ENCODE measurements at regions not wholly inside any gene's neighbourhood (a gene's known extent, or its start where the extent isn't known, plus 50 kb on each side); places are given as distances from the start of the nearest gene placed in this dataset.

DNA sequence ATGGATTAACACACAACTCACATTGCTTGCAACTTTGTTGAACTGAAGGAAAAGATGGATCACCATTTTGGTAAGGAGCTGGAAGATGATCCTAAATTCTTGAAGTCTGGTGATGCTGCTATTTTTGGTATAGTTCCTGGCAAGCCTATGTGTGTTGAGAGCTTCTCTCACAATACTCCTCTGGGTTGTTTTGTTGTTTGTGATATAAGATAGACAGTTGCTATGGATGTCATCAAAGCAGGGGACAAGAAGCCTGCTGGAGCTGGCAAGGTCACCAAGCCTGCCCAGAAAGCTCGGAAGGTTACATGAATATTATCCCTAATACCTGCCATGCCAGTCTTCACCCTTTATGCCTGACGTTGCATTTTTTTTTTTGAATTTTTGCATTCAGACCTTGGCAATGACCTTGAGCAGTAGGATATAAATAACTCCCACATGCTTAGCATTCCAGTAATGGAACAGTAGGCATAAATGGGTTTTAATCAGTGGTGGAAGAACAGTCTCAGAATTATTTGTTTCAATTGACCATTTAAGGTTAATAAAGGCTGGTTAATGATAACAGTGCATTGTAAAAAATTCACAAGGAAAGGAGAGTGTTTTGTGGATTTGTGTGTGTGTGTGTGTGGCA, 129.0 kb upstream of the SEL1L start:
- intact Hi-C loops (cut with DNase I), result no loop called here
- no peak for DNase-seq
- no peak for ATAC-seq

DNA sequence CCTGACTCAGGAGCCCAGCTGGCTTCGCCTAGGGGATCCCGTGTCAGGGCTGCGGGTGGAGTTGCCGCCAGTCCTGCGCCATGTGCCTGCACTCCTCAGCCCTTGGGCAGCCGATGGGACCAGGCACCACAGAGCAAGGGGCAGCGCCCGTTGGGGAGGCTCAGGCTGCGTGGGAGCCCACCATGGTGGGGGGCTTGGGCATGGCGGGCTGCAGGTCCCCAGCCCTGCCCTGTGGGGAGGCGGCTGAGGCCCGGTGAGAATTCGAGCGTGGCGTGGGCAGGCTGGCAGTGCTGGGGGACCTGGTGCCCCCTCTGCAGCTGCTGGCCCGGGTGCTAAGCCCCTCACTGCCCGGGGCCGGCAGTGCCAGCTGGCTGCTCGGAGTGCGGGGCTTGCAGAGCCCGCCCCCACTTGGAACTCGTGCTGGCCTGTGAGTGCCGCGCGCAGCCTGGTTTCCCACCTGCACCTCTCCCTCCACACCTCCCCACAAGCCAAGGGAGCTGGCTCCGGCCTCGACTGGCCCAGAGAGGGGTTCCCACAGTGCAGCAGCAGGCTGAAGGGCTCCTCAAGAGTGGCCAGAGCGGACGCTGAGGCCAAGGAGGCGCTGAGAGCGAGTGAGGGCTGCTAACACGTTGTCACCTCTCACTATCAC, 135.1 kb upstream of the SEL1L start:
- DNase-seq (no peak), ATAC-seq (no peak)
- intact Hi-C loops (cut with DNase I), result no loop called here

DNA sequence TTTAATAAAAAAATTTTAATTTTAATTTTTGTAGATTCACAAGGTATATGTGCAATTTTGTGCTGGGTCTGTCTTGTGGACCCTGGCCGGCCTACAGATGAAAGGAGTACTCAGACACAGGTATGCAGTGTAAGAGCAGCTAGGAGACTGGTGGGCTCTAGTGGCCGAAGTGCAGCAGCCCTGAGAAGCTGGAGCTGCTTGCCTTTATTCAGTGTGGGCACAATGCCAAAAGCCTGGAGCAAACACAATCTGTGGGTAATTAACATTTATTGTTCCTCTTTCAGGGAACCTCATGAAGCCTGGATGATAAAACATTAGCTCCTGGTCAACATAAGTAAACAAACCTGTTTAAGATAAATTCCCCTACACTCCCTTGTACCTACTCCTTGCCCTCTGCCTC, 135.7 kb upstream of the SEL1L start:
- DNase-seq, result no peak

DNA sequence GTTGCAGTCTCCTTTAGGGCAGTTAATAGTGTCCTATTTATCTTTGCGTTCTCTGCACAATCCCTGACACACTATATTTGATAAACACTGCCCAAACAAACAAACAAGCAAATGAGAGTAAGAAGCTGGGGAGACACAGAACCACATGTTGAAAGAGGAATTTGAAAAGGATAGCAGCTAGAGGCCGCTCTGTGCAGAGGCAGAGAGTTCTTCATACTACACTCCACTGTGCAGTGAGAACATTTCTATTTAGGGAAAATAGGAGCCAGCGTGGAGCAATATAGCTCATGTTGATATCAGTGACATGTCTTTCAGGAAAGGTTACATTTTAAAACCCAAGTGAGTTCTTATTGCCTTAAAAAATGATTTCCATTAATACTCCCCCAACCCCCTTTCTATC, 140.3 kb upstream of the SEL1L start:
- intact Hi-C loops (cut with DNase I), result no loop called here
- no peak for DNase-seq

More for the DNA sequence above, 135.7 kb upstream of the SEL1L start:
- ATAC-seq, result no peak
- intact Hi-C loops (cut with DNase I), result no loop called here

DNA sequence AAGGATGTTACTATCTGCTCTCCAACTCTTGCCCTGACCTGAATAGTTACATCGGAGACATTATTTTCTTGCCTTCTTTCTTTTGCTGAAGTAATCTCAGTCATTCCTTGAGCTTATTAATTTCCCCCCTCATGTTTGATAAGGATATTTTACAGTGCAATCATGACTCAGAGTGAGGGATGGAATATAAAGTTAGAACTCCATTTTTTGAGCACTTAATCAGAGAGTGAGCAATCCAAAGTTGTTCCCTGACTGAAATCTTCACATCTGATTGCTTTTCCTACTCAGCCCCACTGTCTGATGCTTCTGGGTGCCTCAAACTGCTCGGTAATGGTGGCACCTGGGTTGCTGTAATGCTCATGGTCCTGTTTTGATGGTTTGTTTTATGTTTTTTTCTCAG, 142.7 kb upstream of the SEL1L start:
- no peak for DNase-seq
- intact Hi-C loops (cut with DNase I), result no loop called here
- peak in 1 of 2 donors; percentile 59 for ATAC-seq

More for the DNA sequence above, 140.3 kb upstream of the SEL1L start:
- ATAC-seq, result peak; percentile 85 to 90

DNA sequence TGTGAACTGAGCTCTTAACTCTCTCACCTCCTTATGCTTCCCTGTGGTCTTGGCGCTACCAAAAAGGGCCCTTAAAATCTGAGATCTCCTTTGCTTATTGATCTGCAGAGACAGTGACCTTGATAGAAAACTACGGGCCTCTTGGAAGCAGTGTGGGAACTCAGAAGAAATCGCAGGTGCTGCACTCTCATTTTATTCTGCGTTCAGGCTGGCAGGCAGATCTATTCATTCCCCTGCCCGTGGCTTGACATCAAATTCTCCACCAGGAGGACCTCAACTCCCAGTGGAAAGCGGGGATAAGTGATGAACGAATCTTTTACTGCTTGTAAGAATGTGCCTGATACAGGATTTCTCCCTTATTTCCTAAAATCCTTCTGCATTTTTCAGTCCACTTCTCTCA, 143.2 kb upstream of the SEL1L start:
- ATAC-seq, result no peak
- DNase-seq, result no peak
- intact Hi-C loops (cut with DNase I), result no loop called here

DNA sequence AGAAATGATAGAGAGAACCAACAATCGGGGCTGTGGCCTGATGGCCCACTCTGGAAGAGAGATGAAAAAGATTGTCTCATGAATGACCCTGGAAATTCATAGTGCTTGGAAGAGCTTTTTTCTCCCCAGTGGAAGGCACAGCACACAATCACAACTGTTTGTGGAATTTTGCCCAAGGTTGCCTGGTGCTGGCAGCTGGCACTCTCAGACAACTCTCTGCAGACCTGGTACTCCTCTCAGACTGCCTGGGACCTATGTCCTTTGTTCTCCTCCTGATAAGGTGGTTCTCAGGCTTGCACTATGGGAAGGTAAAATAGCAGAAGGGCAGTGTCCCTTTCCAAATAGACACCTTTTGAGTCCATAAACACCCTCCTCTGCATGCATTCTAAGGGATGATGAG, 144.1 kb upstream of the SEL1L start:
- no peak for ATAC-seq
- no peak for DNase-seq
- intact Hi-C loops (cut with DNase I), result no loop called here

DNA sequence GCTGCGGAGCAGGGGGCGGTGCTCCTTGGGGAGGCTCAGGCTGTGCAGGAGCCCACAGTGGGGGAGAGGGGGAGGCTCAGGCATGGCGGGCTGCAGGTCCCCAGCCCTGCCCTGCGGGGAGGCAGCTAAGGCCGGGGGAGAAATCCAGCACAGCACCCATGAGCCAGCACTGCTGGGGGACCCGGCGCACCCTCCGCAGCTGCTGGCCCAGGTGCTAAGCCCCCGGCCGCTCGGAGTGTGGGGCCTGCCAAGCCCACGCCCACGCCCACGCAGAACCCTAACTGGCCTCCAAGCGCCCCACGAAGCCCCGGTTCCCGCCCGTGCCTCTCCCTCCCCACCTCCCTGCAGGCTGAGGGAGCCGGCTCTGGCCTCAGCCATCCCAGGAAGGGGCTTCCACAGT, 145.6 kb upstream of the SEL1L start:
- ATAC-seq (no peak), DNase-seq (no peak)
- intact Hi-C loops (cut with DNase I), result no loop called here

DNA sequence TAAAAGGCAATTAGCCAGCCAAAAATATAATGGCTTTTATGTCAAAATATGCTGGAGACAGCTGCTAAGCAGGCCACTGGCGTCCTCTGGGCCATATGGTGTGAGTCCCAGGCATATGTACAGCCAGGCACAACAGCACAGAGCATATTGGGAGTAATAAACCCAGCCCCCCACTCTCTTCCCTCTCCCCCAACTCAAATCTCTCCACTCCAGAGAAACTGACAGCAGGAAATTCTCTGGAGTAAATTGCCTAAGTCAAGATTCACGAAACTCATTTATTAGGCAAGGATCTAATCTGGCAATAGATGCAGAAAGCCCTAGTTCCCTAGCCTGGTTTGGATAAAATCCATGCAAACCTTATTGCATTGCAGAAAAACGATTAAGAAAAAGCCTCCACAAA, 147.9 kb upstream of the SEL1L start:
- intact Hi-C loops (cut with DNase I), result no loop called here
- DNase-seq (no peak), ATAC-seq (peak in 1 of 2 donors; percentile 27)

DNA sequence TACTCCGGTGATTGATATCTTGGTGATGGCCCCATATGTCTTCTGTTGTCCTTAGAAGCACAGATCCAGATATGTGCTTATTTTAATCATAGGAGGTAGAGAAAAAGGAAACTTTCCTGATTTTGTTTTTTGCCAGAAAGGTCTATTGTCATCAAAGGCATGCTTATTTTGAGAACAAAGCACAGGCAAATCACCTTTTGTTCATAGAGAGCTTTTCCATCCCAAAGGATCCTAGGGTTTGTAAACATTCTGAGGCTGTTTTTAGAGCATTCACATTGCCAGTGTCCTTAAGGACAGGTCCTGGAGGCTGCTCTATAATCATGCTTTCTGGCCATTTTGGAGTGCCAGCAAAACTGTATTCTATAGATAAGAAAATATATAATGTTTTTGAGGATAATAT, 148.5 kb upstream of the SEL1L start:
- ATAC-seq (no peak), DNase-seq (no peak)
- intact Hi-C loops (cut with DNase I), result no loop called here

DNA sequence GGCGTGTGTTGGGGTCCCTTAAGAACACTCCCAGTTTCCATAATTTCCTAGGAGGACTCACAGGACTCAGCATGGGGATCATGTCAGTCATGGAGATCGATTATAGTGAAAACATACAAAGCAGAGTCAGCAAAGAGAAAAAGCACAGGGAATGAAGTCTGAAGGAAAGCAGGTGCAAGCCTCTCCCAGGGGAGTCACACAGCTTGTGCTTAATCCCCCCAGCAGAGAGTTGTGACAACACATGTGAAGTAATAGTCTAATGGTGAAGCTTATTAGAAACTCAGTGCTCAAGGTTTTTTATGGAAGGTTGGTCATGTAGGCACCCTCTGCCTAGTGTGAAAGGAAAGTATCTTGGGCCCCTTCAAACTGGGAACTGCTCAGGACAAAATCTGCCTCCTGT, 149.0 kb upstream of the SEL1L start:
- intact Hi-C loops (cut with DNase I), result no loop called here
- no peak for DNase-seq
- ATAC-seq, result no peak

DNA sequence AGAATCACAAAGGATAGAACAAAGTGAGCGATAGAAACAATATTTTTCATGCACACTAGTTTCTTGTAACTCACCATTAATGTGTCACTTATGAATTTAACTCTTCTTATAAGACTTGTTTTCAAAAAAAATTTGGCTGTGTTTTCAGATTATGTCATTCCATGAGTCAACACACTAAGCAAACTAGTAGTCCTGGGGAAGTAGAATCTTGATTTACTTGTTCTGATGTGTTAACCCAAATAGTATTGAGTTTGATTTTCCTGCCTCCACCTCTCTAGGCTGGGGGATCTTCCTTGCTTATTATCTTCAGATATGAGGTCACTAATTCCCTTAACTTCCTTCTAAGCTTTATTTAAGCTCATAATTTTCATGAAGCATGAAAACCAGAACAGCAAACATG, 151.0 kb upstream of the SEL1L start:
- DNase-seq (no peak), ATAC-seq (no peak)
- intact Hi-C loops (cut with DNase I), result no loop called here

DNA sequence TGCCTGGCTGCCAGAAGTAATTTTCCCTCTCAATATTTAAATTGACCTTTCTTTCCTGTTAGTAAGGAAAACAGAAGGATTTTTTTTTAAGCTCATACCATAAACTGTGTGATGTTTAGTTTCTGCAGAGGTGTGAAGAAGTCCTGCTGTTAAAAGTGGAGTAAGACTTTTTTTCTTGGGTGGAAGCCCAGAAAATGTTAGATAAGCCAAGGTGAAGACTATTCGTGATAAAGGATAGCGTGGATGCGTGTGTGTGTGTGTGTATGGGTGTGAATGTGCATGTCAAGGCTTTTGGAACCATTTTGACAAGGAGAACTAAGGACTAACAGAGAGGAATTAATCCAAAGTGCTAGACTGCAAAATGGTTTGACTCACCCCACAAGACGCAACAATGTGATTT, 152.9 kb upstream of the SEL1L start:
- ATAC-seq (peak; percentile 34 to 90), DNase-seq (no peak)
- intact Hi-C loops (cut with DNase I), result no loop called here

DNA sequence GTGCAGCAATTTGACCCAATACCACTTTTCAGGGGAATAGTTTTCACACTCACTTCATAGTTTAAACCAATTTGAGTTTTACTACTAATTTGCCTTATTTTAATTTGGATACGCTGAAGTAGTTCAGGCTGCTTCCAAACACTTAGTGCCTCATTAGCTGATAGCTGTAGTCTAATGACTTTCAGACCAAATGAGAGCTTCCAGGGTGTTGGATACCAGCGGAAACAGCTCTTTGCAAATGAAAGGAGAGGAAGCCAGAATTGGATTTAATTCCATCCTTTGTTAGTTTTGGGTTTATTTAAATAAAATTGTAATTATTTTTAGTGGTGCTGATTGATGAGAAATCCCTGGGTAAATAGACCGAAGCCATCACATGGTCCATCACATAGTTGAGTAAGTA, 158.3 kb upstream of the SEL1L start:
- no peak for ATAC-seq
- intact Hi-C loops (cut with DNase I), result no loop called here

DNA sequence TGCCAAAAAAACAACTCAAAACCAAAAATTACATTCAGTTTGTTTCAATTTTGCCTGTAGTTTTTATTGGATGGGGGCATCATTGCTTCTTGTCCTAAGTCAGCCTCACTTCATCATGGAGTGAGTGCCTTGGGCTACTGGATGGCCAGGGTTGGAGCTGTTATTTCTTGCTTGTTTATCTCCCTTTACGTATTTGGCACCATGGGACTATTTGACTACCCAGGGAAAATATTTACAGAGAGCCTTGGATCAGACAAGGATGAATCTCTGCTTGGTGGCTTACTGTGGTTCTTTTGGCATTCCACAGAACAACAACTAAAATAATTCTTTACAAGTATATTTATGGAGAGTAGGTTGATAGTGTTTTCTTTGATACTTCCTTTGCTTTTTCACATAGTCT, 160.8 kb upstream of the SEL1L start:
- no peak for DNase-seq
- intact Hi-C loops (cut with DNase I), result no loop called here
- ATAC-seq, result no peak

More for the DNA sequence above, 158.3 kb upstream of the SEL1L start:
- DNase-seq, result no peak

DNA sequence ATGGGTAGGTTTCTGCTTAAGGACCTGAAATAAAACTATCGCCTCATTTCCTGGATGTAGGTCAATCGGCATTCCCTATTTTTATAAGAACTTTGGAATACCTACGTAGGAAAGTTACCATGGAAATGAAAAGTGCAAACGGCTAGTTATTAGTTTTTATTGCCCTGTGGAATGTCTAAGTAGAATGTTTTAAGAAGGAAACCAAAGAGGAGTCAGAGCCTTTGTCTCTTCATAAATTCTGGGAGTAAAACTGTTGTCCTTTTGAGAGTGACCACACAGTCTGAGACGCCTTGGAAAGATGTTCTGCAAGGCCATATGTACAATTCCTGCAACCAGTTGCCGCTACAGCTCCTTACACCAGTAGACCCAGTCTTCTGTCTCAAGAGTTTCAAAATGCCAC, 176.0 kb upstream of the SEL1L start:
- intact Hi-C loops (cut with DNase I), result no loop called here
- DNase-seq, result no peak
- ATAC-seq, result no peak

DNA sequence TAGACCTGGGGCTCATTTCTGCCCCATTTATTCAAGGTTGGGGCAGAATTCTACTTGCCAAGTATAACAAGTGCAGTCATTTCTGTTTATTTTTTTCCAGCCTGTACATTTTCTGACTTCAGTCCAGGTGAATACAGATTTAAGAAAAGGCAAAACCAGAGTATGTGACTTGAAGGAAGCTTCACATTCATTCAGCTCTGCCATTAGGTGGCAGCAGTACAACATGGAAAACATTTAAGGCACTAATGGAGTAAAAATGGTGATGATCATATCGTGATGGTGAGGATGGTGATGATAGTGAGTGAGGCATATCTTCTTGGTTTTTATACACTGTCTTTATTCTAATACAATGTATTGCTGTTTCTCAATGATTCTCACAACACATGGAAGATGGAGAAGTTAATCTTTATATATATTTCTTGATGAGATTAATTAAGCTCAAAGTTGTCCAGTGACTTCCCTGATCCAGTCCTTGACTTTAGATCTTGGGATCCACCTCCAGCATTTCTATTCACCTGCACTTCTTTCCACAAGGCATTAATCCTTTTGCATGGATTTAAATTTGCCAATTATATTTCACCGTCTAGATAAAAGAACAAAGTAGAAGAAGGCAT, 176.7 kb upstream of the SEL1L start:
- intact Hi-C loops (cut with DNase I), result no loop called here
- no peak for DNase-seq
- ATAC-seq, result peak in 1 of 2 donors; percentile 36

DNA sequence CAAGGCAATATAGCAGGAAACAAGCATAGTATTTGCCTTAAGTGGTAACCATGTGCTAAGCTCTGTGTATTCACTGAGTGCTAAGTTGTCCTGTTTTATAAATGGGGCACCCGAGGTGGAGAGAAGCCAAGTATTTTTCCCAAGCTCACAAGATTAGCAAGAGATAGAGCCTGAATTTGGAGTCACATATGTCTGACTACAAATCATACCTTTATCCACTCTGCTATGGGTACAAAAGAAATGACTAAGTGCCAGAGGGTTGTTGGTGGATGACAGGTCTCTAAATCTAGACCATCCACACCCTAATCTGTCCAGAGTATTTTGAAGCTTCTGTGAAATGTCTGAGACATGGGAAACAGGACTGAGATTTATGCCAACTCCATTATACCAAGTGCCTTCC, 182.1 kb upstream of the SEL1L start:
- intact Hi-C loops (cut with DNase I), result no loop called here
- DNase-seq (no peak), ATAC-seq (peak in 1 of 2 donors; percentile 18)

DNA sequence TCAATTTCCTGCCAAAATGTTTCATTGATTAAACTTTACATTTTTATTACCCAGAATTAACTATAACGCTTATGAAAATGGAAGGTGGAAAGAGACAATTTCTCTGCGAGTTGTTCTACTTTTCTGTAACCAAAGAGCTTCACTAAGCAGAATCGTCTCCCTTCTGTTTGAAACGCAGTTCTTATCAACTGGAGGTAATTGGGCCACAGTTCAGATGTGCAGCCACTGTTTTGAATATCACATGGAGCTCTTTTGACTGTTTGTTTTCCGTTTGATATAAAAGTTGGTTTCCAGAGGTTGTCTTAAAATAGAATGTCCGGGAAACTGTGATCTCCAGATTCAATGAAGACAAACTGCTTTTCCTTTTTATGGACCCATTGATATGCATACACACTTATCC, 183.3 kb upstream of the SEL1L start:
- DNase-seq, result no peak
- intact Hi-C loops (cut with DNase I), result no loop called here
- no peak for ATAC-seq

DNA sequence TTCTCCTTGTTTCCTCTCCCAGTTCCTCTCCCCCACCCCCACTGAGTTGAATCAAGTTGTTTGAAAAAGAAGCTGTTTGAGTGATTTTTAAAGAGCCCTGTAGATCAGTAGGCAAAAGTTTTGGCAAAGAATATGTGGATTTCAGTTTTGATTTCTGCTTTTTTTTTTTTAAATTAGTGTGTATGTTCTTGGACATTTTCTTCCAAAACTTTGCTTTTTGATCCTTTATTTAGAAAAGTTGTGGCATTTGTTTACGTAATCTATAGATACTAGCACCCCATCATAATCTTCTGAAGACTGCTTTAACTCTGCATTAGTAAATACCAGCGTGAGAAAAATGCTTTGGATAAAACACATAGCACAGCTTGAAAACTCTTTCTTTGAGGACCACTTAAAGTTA, 190.3 kb upstream of the SEL1L start:
- DNase-seq (no peak), ATAC-seq (no peak)
- intact Hi-C loops (cut with DNase I), result no loop called here

DNA sequence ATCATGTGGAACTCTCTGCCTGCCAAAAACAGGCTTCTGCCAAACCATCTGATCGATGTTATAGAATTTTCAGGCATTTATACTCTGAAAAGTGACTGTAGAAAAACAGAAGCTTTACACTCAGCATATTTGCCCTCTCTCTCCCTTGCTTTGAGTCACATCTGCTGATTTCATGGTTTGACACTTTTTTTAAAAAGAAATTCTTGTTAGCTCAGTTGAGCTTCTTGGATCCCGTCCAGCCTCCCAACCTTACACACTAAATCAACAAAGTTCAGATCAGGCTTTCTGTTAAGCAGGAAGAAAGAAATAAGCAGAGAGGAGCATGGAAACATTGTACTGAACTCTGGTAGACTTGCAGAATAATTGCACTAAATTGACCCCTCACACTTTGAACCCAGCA, 193.6 kb upstream of the SEL1L start:
- DNase-seq, result peak; percentile 22
- intact Hi-C loops (cut with DNase I), result no loop called here
- ATAC-seq, result no peak

Measured in left cardiac atrium (tissue), 4 donors.